Activated CD4-positive, alpha-beta T cell treated with anti-CD3 and anti-CD28 coated beads, Interleukin-2, Interleukin-6, amounts not matched to agents 100 ng/mL and 50 ng/mL, durations not matched to agents 16 hours and 8 hours (primary cell): ENCODE measurements at regions not wholly inside any gene's neighbourhood (a gene's known extent, or its start where the extent isn't known, plus 50 kb on each side); places are given as distances from the start of the nearest gene placed in this dataset.
A peak's percentile ranks its signal among the peaks of the same experiment; 100 is the strongest.
"Not testable (repeated sequence)": the region's sequence is repeated elsewhere in the genome, so short reads cannot be mapped to it uniquely, and the experiment has no call there.

Experiments used
- DNase-seq: peaks from one replicate; pipeline ENCODE4 v3.0.0-alpha.2; 2020

GRCh38 chr12:89870413-89871184 lies 162.0 kb upstream of the ATP2B1 start:
- no peak for DNase-seq

- DNase-seq, result not testable (repeated sequence)
Measured at GRCh38 chr12:89867611-89868010, 159.0 kb upstream of the ATP2B1 start.

- no peak for DNase-seq
Measured at GRCh38 chr12:89864411-89864810, 155.8 kb upstream of the ATP2B1 start.

GRCh38 chr12:89863968-89864367 lies 155.3 kb upstream of the ATP2B1 start:
- DNase-seq, result peak; percentile 60

GRCh38 chr12:89863493-89863938 lies 154.9 kb upstream of the ATP2B1 start:
- DNase-seq, result peak; percentile 70

- DNase-seq, result peak; percentile 73
Measured at GRCh38 chr12:89862511-89863445, 154.1 kb upstream of the ATP2B1 start.

GRCh38 chr12:89861086-89861485 lies 152.4 kb upstream of the ATP2B1 start:
- no peak for DNase-seq

- DNase-seq, result no peak
Measured at GRCh38 chr12:89859508-89860220, 151.0 kb upstream of the ATP2B1 start.

- DNase-seq, result peak; percentile 52
Measured at GRCh38 chr12:89858718-89859117, 150.1 kb upstream of the ATP2B1 start.

GRCh38 chr12:89857652-89858274 lies 149.1 kb upstream of the ATP2B1 start:
- no peak for DNase-seq

- peak; percentile 64 for DNase-seq
Measured at GRCh38 chr12:89856431-89856830, 147.8 kb upstream of the ATP2B1 start.

- no peak for DNase-seq
Measured at GRCh38 chr12:89848732-89849131, 140.1 kb upstream of the ATP2B1 start.

GRCh38 chr12:89846473-89847055 lies 137.9 kb upstream of the ATP2B1 start:
- no peak for DNase-seq

- DNase-seq, result no peak
Measured at GRCh38 chr12:89845767-89846166, 137.1 kb upstream of the ATP2B1 start.

- no peak for DNase-seq
Measured at GRCh38 chr12:89845366-89845765, 136.7 kb upstream of the ATP2B1 start.

GRCh38 chr12:89844539-89844938 lies 135.9 kb upstream of the ATP2B1 start:
- no peak for DNase-seq

GRCh38 chr12:89840162-89840922 lies 131.7 kb upstream of the ATP2B1 start:
- no peak for DNase-seq

- no peak for DNase-seq
Measured at GRCh38 chr12:89839444-89839843, 130.8 kb upstream of the ATP2B1 start.

GRCh38 chr12:89838833-89839232 lies 130.2 kb upstream of the ATP2B1 start:
- no peak for DNase-seq

- DNase-seq, result no peak
Measured at GRCh38 chr12:89836026-89836425, 127.4 kb upstream of the ATP2B1 start.

GRCh38 chr12:89834676-89835075 lies 126.0 kb upstream of the ATP2B1 start:
- no peak for DNase-seq
